SK-N-SH (cell line): ENCODE measurements at regions not wholly inside any gene's neighbourhood (a gene's known extent, or its start where the extent isn't known, plus 50 kb on each side); places are given as distances from the start of the nearest gene placed in this dataset.

Experiments used
- CTCF ChIA-PET: fragments of 300-600, 350-600 bp; formaldehyde crosslinking; extraction: SDS; loops from one replicate; lab custom pipeline; 2021; lab: Yijun Ruan, JAX
- POLR2A ChIA-PET: fragments of 350-600 bp; sonication (Branson Sonifier 250); formaldehyde crosslinking; extraction: SDS; loops from one replicate; lab custom pipeline; 2020; ENCODE audit warnings: antibody characterized with exemption, inconsistent platforms; lab: Yijun Ruan, JAX
- DNase-seq: peaks from one replicate; pipeline ENCODE4 v3.0.0; 2012
- H2AFZ ChIP-seq: fragments of 200-600 bp; sonication (generic); 2 replicates; pipeline ENCODE4 v1.8.1; 2016; ENCODE audit warnings: antibody characterized with exemption, mild to moderate bottlenecking, low read depth
- H3F3A ChIP-seq: fragments of 200-600 bp; sonication (generic); replicated peaks from 2 replicates; pipeline ENCODE3; 2016; ENCODE audit warnings: antibody characterized with exemption, mild to moderate bottlenecking; ENCODE audit not compliant: insufficient read depth
- H3K27ac ChIP-seq, 2 experiments: fragments of 200-500 bp in 1 of 2; fragments of 200-600 bp in 1 of 2; sonication (Bioruptor generic) in 1 of 2; sonication (generic), shearing (Covaris generic) in 1 of 2; 2 replicates each; pipeline versions ENCODE4 v1.5.1 to v1.6.1; 2014 to 2016; ENCODE audit warnings: low read depth in 2 of 2, inconsistent platforms in 1 of 2, low read length in 1 of 2, mild to moderate bottlenecking in 1 of 2, mixed read lengths in 1 of 2
- H3K27me3 ChIP-seq: fragments of 200-600 bp; sonication (generic), shearing (Covaris generic); 2 replicates; pipeline ENCODE4 v1.6.1; 2016; ENCODE audit warnings: mixed run types; ENCODE audit not compliant: insufficient read depth
- H3K36me3 ChIP-seq, 2 experiments: fragments of 200-500 bp in 1 of 2; fragments of 200-600 bp in 1 of 2; sonication (Bioruptor generic) in 1 of 2; sonication (generic) in 1 of 2; replicated peaks in 1 of 2; 2 replicates each; pipeline versions ENCODE3 to v1.5.1; 2014 to 2016; ENCODE audit warnings: low read length in 1 of 2, mild to moderate bottlenecking in 1 of 2; ENCODE audit not compliant: insufficient read depth in 2 of 2, control insufficient read depth in 1 of 2
- H3K4me1 ChIP-seq, 2 experiments: fragments of 200-500 bp in 1 of 2; fragments of 200-600 bp in 1 of 2; sonication (Bioruptor generic) in 1 of 2; sonication (generic), shearing (Covaris generic) in 1 of 2; 2 replicates each; pipeline versions ENCODE4 v1.5.1 to v1.6.1; 2014 to 2016; ENCODE audit warnings: low read depth in 1 of 2, low read length in 1 of 2, mixed run types in 1 of 2; ENCODE audit not compliant: insufficient read depth in 2 of 2, control insufficient read depth in 1 of 2
- H3K4me2 ChIP-seq: fragments of 200-600 bp; sonication (generic), shearing (Covaris generic); 2 replicates; pipeline ENCODE4 v1.6.1; 2017; ENCODE audit warnings: mixed run types
- H3K4me3 ChIP-seq, 2 experiments: fragments of 200-500 bp in 1 of 2; fragments of 200-600 bp in 1 of 2; sonication (Bioruptor generic) in 1 of 2; sonication (generic), shearing (Covaris generic) in 1 of 2; 2 replicates each; pipeline versions ENCODE4 v1.5.1 to v1.8.1; 2014 to 2016; ENCODE audit warnings: low read depth in 2 of 2, inconsistent platforms in 1 of 2, low read length in 1 of 2, mild to moderate bottlenecking in 1 of 2, mixed read lengths in 1 of 2, moderate library complexity in 1 of 2
- H3K79me2 ChIP-seq: fragments of 200-600 bp; sonication (generic); 2 replicates; pipeline ENCODE4 v1.8.1; 2017; ENCODE audit warnings: mild to moderate bottlenecking; ENCODE audit not compliant: insufficient read depth
- H3K9ac ChIP-seq: fragments of 200-600 bp; sonication (generic); 2 replicates; pipeline ENCODE4 v1.6.1; 2017; ENCODE audit warnings: mixed run types
- H3K9me2 ChIP-seq: fragments of 200-600 bp; sonication (generic); 2 replicates; pipeline ENCODE4 v1.6.1; 2017; ENCODE audit warnings: mixed run types
- H3K9me3 ChIP-seq: fragments of 200-600 bp; sonication (generic); 2 replicates; pipeline ENCODE4 v1.6.1; 2017; ENCODE audit warnings: mixed run types, mild to moderate bottlenecking, moderate library complexity
- H4K20me1 ChIP-seq: fragments of 200-600 bp; sonication (generic); 2 replicates; pipeline ENCODE4 v1.6.1; 2017; ENCODE audit warnings: mild to moderate bottlenecking, mixed run types; ENCODE audit not compliant: insufficient read depth
- EZH2phosphoT487 ChIP-seq: fragments of 200-600 bp; sonication (generic); IDR thresholded peaks from 2 replicates; pipeline ENCODE4 v1.6.1; 2017; ENCODE audit warnings: low read depth, mixed run types, mild to moderate bottlenecking, antibody characterized with exemption, moderate library complexity, borderline replicate concordance
- FOSL2 ChIP-seq: IDR thresholded peaks from 2 replicates; pipeline ENCODE4 v1.4.0; 2012; ENCODE audit warnings: low read depth, mild to moderate bottlenecking, moderate library complexity, borderline replicate concordance
- GABPA ChIP-seq: IDR thresholded peaks from 2 replicates; pipeline ENCODE4 v1.4.0; 2012; ENCODE audit warnings: low read depth, mild to moderate bottlenecking
- GATA2 ChIP-seq: sonication (generic); formaldehyde crosslinking; IDR thresholded peaks from 2 replicates; pipeline ENCODE4 v1.5.0; 2020; ENCODE audit warnings: mild to moderate bottlenecking, missing genetic modification reagents
- RAD21 ChIP-seq: IDR thresholded peaks from 2 replicates; pipeline ENCODE4 v1.6.1; 2012; ENCODE audit warnings: mild to moderate bottlenecking, low read length
- RFX5 ChIP-seq: IDR thresholded peaks from 2 replicates; pipeline ENCODE4 v1.6.1; 2012; ENCODE audit warnings: mild to moderate bottlenecking, improper control_type of control experiment, low read length
- SMC3 ChIP-seq: IDR thresholded peaks from 2 replicates; pipeline ENCODE4 v1.6.1; 2012; ENCODE audit warnings: low read depth, low read length, improper control_type of control experiment
- TAF1 ChIP-seq: IDR thresholded peaks from 2 replicates; pipeline ENCODE4 v1.6.1; 2012; ENCODE audit warnings: low read depth, mild to moderate bottlenecking, low read length, moderate library complexity, borderline replicate concordance
- WGBS: methylation state at CpG from one replicate; pipeline ENCODE4 v1.1.6; 2017; ENCODE audit warnings: low lambda C conversion rate; 5-methylcytosine and 5-hydroxymethylcytosine counted together
- TF ChIP-seq, protein P1 (sequence below): IDR thresholded peaks from 2 replicates; pipeline ENCODE4 v1.6.1; 2012; ENCODE audit warnings: mild to moderate bottlenecking, low read depth, low read length, moderate library complexity
- TF ChIP-seq, protein P2 (sequence below): fragments of 200-600 bp; sonication (generic); IDR thresholded peaks from 2 replicates; pipeline ENCODE4 v1.6.1; 2017; ENCODE audit warnings: antibody characterized with exemption, mild to moderate bottlenecking, moderate library complexity

DNA sequence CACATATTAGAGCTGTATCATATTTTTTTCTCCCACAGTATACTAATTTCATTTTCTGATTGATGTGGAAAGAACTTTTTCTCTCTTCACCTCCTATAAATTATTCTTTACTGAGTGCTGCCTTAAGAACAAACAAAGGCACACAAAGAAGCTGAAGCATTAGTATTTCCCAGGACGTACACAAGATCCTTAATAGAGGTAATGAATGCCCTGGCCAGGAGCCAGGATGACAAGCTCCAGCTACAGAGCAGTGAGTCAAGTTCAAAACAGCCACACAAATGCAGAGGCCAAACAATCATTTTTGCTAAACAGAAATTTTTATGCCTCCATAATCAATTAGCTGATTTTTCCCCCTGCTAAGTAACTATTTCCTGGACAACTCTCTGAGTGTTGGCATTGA lies 639.6 kb downstream of the EPHA7 start:
- ChIA-PET CTCF (no interaction called here), POLR2A (no interaction called here)
- Histone ChIP-seq H3K9me3 (no peaks in the 10 kb centered on the region; the same call in 1 of the 2 replicates), H3F3A (no peaks in the 10 kb centered on the region), H4K20me1 (no peaks in the 10 kb centered on the region), H2AFZ (no peak overlapping the region), H3K36me3 (no peaks in the 10 kb centered on the region), H3K4me3 (no peak overlapping the region), H3K27ac (no peak overlapping the region)
- TF ChIP-seq GATA2, result no peak
- TF ChIP-seq FOSL2, result no peak
- TF ChIP-seq TAF1, result no peak
- TF ChIP-seq GABPA, result no peak
- TF ChIP-seq, protein P1, sequence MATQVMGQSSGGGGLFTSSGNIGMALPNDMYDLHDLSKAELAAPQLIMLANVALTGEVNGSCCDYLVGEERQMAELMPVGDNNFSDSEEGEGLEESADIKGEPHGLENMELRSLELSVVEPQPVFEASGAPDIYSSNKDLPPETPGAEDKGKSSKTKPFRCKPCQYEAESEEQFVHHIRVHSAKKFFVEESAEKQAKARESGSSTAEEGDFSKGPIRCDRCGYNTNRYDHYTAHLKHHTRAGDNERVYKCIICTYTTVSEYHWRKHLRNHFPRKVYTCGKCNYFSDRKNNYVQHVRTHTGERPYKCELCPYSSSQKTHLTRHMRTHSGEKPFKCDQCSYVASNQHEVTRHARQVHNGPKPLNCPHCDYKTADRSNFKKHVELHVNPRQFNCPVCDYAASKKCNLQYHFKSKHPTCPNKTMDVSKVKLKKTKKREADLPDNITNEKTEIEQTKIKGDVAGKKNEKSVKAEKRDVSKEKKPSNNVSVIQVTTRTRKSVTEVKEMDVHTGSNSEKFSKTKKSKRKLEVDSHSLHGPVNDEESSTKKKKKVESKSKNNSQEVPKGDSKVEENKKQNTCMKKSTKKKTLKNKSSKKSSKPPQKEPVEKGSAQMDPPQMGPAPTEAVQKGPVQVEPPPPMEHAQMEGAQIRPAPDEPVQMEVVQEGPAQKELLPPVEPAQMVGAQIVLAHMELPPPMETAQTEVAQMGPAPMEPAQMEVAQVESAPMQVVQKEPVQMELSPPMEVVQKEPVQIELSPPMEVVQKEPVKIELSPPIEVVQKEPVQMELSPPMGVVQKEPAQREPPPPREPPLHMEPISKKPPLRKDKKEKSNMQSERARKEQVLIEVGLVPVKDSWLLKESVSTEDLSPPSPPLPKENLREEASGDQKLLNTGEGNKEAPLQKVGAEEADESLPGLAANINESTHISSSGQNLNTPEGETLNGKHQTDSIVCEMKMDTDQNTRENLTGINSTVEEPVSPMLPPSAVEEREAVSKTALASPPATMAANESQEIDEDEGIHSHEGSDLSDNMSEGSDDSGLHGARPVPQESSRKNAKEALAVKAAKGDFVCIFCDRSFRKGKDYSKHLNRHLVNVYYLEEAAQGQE, result no peak
- TF ChIP-seq RFX5, result no peak
- TF ChIP-seq, all 33 proteins: peak for 0
- Histone ChIP-seq H3K4me1 (no peaks in the 10 kb centered on the region), H3K79me2 (no peaks in the 10 kb centered on the region), H3K27me3 (no peaks in the 10 kb centered on the region), H3K9me2 (no peaks in the 10 kb centered on the region), H3K4me2 (0 out of 2 replicates have a peak overlapping the region, but pooled peaks have one; percentile 15), H3K9ac (no peak overlapping the region)
- no peak for DNase-seq
- 0% methylated on average over 1 of the region's 1 CpG for WGBS

DNA sequence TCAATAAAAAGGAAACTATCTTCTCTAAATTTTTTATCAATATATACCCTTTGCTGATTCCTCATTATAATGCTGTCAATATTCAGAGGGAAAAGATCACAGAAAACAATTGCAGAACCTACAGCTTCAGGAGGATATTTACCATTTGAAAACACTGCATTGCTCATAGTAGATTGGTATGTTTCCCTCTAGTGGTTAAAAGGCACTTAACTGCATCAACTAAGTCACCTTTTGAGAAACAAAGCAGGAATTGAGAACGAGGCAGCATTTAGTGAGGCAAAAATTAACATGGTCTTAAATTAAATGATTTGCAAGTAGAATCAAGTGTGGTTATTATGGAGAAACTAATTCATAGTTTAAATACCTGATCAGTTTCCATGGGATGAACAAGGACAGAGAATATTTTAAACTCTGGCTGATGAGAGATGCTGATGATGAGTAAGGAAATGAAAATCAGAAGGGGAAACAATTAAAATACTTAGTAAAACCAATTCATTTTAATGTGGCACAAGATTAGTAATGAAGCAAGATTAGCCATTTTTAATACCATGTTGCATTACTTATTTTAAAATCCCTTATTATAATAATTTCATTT lies 642.1 kb downstream of the EPHA7 start:
- H3K4me3 ChIP-seq, result peak overlapping the region in 1 of 2 experiments; percentile 46; a peak in 1 of 4 replicates
- H3K9ac ChIP-seq, result no peak overlapping the region
- H3K36me3 ChIP-seq, result no peaks in the 10 kb centered on the region
- no peaks in the 10 kb centered on the region for H3K9me2 ChIP-seq
- CTCF ChIA-PET, result interaction anchor here (0.7 to 1.0 kb wide), 2 partner anchors 12 to 655 kb away, joined by 4 read pairs; no protein-coding TSS in a partner anchor
- H4K20me1 ChIP-seq, result no peaks in the 10 kb centered on the region
- H3F3A ChIP-seq, result no peaks in the 10 kb centered on the region
- no peak overlapping the region for H2AFZ ChIP-seq
- DNase-seq, result no peak
- H3K27ac ChIP-seq, result no peak overlapping the region
- POLR2A ChIA-PET, result no interaction called here
- H3K4me2 ChIP-seq, result no peak overlapping the region
- no peaks in the 10 kb centered on the region for H3K79me2 ChIP-seq
- H3K9me3 ChIP-seq, result no peaks in the 10 kb centered on the region
- TF ChIP-seq RAD21 (peak; percentile 55), EZH2phosphoT487 (no peak), SMC3 (peak; percentile 29)
- TF ChIP-seq, protein P2, sequence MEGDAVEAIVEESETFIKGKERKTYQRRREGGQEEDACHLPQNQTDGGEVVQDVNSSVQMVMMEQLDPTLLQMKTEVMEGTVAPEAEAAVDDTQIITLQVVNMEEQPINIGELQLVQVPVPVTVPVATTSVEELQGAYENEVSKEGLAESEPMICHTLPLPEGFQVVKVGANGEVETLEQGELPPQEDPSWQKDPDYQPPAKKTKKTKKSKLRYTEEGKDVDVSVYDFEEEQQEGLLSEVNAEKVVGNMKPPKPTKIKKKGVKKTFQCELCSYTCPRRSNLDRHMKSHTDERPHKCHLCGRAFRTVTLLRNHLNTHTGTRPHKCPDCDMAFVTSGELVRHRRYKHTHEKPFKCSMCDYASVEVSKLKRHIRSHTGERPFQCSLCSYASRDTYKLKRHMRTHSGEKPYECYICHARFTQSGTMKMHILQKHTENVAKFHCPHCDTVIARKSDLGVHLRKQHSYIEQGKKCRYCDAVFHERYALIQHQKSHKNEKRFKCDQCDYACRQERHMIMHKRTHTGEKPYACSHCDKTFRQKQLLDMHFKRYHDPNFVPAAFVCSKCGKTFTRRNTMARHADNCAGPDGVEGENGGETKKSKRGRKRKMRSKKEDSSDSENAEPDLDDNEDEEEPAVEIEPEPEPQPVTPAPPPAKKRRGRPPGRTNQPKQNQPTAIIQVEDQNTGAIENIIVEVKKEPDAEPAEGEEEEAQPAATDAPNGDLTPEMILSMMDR, result peak; percentile 55
- no peaks in the 10 kb centered on the region for H3K4me1 ChIP-seq
- WGBS, result 0% methylated on average over 1 of the region's 1 CpG
- no peaks in the 10 kb centered on the region for H3K27me3 ChIP-seq
